ENCODE measurements at regions not wholly inside any gene's neighbourhood (a gene's known extent, or its start where the extent isn't known, plus 50 kb on each side); places are given as distances from the start of the nearest gene placed in this dataset.

GRCh38 chr2:240198226-240198625 is 57.8 kb upstream of the OTOS start:
- TF ChIP-seq CTCF (conservative IDR thresholded peaks at IDR 0.05; ENCODE audit: low read depth, low read length) (no peak), EZH2 (IDR thresholded peaks at IDR 0.05; ENCODE audit: borderline replicate concordance, low read depth, low read length, poor library complexity, severe bottlenecking) (no peak)

Data from A673 (cell line).